Glomerular visceral epithelial cell (primary cell): ENCODE measurements at regions not wholly inside any gene's neighbourhood (a gene's known extent, or its start where the extent isn't known, plus 50 kb on each side); places are given as distances from the start of the nearest gene placed in this dataset.
"Not testable (repeated sequence)": the region's sequence is repeated elsewhere in the genome, so short reads cannot be mapped to it uniquely, and the experiment has no call there.

ENCODE experiments used
- DNase-seq: peaks from one replicate; pipeline ENCODE4 v3.0.0-alpha.2; 2016; ENCODE audit errors: extremely low spot score

- not testable (repeated sequence) for DNase-seq
These were observed 296.6 kb upstream of the SFSWAP start for GRCh38 chr12:131414155-131414922.

- DNase-seq, result no peak
These were observed 295.1 kb upstream of the SFSWAP start for GRCh38 chr12:131415781-131416180.

- no peak for DNase-seq
These were observed 292.8 kb upstream of the SFSWAP start for GRCh38 chr12:131418121-131418520.

- DNase-seq, result no peak
These were observed 292.0 kb upstream of the SFSWAP start for GRCh38 chr12:131418884-131419283.

GRCh38 chr12:131420867-131421447 lies 289.9 kb upstream of the SFSWAP start:
- DNase-seq, result no peak

GRCh38 chr12:131421509-131422186 lies 289.2 kb upstream of the SFSWAP start:
- DNase-seq, result no peak

GRCh38 chr12:131422187-131422520 lies 288.7 kb upstream of the SFSWAP start:
- DNase-seq, result no peak

GRCh38 chr12:131422744-131423143 lies 288.1 kb upstream of the SFSWAP start:
- no peak for DNase-seq

- no peak for DNase-seq
These were observed 286.6 kb upstream of the SFSWAP start for GRCh38 chr12:131424270-131424669.

GRCh38 chr12:131425112-131426075 lies 285.5 kb upstream of the SFSWAP start:
- no peak for DNase-seq

- no peak for DNase-seq
These were observed 282.7 kb upstream of the SFSWAP start for GRCh38 chr12:131428091-131428685.

GRCh38 chr12:131429221-131429620 lies 281.7 kb upstream of the SFSWAP start:
- not testable (repeated sequence) for DNase-seq

- not testable (repeated sequence) for DNase-seq
These were observed 281.2 kb upstream of the SFSWAP start for GRCh38 chr12:131429697-131430096.

- DNase-seq, result no peak
These were observed 280.6 kb upstream of the SFSWAP start for GRCh38 chr12:131430158-131430742.

GRCh38 chr12:131431126-131431655 lies 279.7 kb upstream of the SFSWAP start:
- DNase-seq, result not testable (repeated sequence)

GRCh38 chr12:131432532-131433260 lies 278.2 kb upstream of the SFSWAP start:
- no peak for DNase-seq

GRCh38 chr12:131434208-131435125 lies 276.4 kb upstream of the SFSWAP start:
- no peak for DNase-seq

GRCh38 chr12:131436922-131437705 lies 273.8 kb upstream of the SFSWAP start:
- DNase-seq, result no peak
